VCaP (cell line): ENCODE measurements at regions not wholly inside any gene's neighbourhood (a gene's known extent, or its start where the extent isn't known, plus 50 kb on each side); places are given as distances from the start of the nearest gene placed in this dataset.

ENCODE experiments used
- H3K27ac ChIP-seq: fragments of 450-650 bp; 2 replicates; pipeline ENCODE4 v1.5.1; 2017
- CTCF ChIP-seq: fragments of 450-650 bp; conservative IDR thresholded peaks from 2 replicates; pipeline ENCODE4 v1.5.1; 2017; ENCODE audit warnings: mild to moderate bottlenecking, moderate library complexity

GRCh38 chr18:77992057-77992456, 742.4 kb downstream of the GALR1 start:
- TF ChIP-seq CTCF = no peak

GRCh38 chr18:77993188-77993981, 743.7 kb downstream of the GALR1 start:
- H3K27ac ChIP-seq = no peak overlapping the region

More at GRCh38 chr18:77992057-77992456, 742.4 kb downstream of the GALR1 start:
- no peak overlapping the region for H3K27ac ChIP-seq

GRCh38 chr18:77995593-77995992, 745.9 kb downstream of the GALR1 start:
- no peak overlapping the region for H3K27ac ChIP-seq
- no peak for TF ChIP-seq CTCF

More at GRCh38 chr18:77993188-77993981, 743.7 kb downstream of the GALR1 start:
- TF ChIP-seq CTCF = no peak

- TF ChIP-seq CTCF = no peak
- no peak overlapping the region for H3K27ac ChIP-seq
Observed at GRCh38 chr18:77996737-77997136, 747.1 kb downstream of the GALR1 start.

- no peak for TF ChIP-seq CTCF
- no peak overlapping the region for H3K27ac ChIP-seq
Observed at GRCh38 chr18:78001811-78002210, 752.2 kb downstream of the GALR1 start.

- no peak overlapping the region for H3K27ac ChIP-seq
- no peak for TF ChIP-seq CTCF
Observed at GRCh38 chr18:78006006-78006773, 756.5 kb downstream of the GALR1 start.

- no peak overlapping the region for H3K27ac ChIP-seq
- TF ChIP-seq CTCF = no peak
Observed at GRCh38 chr18:78006774-78007260, 757.2 kb downstream of the GALR1 start.
